HEK293T (cell line): ENCODE measurements at regions not wholly inside any gene's neighbourhood (a gene's known extent, or its start where the extent isn't known, plus 50 kb on each side); places are given as distances from the start of the nearest gene placed in this dataset.

ENCODE experiments used
- FOXA1 ChIP-seq: fragments of 450-650 bp; IDR thresholded peaks from 2 replicates; pipeline ENCODE4 v1.6.1; 2016; ENCODE audit warnings: mild to moderate bottlenecking
- FOXM1 ChIP-seq: fragments of 450-650 bp; IDR thresholded peaks from 2 replicates; pipeline ENCODE4 v1.6.1; 2017; ENCODE audit warnings: mild to moderate bottlenecking, borderline replicate concordance
- L3MBTL2 ChIP-seq: fragments of 450-650 bp; conservative IDR thresholded peaks from 2 replicates; pipeline ENCODE4 v1.6.1; 2016; ENCODE audit warnings: mild to moderate bottlenecking
- NFRKB ChIP-seq: fragments of 450-650 bp; IDR thresholded peaks from 2 replicates; pipeline ENCODE4 v1.6.1; 2016; ENCODE audit warnings: mild to moderate bottlenecking, moderate library complexity
- PKNOX1 ChIP-seq: fragments of 450-650 bp; IDR thresholded peaks from 2 replicates; pipeline ENCODE4 v1.6.1; 2016
- SP1 ChIP-seq: fragments of 450-650 bp; IDR thresholded peaks from 2 replicates; pipeline ENCODE4 v1.6.1; 2017
- SUZ12 ChIP-seq: fragments of 450-650 bp; IDR thresholded peaks from 2 replicates; pipeline ENCODE4 v1.6.1; 2016; ENCODE audit warnings: mild to moderate bottlenecking
- TARDBP ChIP-seq: fragments of 450-650 bp; IDR thresholded peaks from 2 replicates; pipeline ENCODE4 v1.6.1; 2016

GRCh38 chr14:39726563-39726962, 294.3 kb upstream of the FBXO33 start:
- TF ChIP-seq NFRKB (no peak), PKNOX1 (no peak), TARDBP (no peak), FOXM1 (no peak), SUZ12 (no peak), FOXA1 (no peak), SP1 (no peak), L3MBTL2 (no peak)
